HL-60 (cell line): ENCODE measurements at regions not wholly inside any gene's neighbourhood (a gene's known extent, or its start where the extent isn't known, plus 50 kb on each side); places are given as distances from the start of the nearest gene placed in this dataset.

Source experiments
- DNase-seq, 2 experiments: peaks; one replicate each; pipeline ENCODE4 v3.0.0-alpha.2; 2010 to 2020; ENCODE audit warnings: low read depth in 1 of 2, low spot score in 1 of 2
- H3K27ac ChIP-seq: fragments of 250-450 bp; sonication (Bioruptor Pico); replicated peaks from 2 replicates; pipeline ENCODE4 v1.5.1; 2020; ENCODE audit warnings: mild to moderate bottlenecking, moderate library complexity
- H3K27me3 ChIP-seq: fragments of 250-450 bp; sonication (Bioruptor Pico); 2 replicates; pipeline ENCODE4 v1.5.1; 2021; ENCODE audit warnings: mild to moderate bottlenecking, moderate library complexity; ENCODE audit not compliant: insufficient read depth, poor library complexity, severe bottlenecking
- H3K4me3 ChIP-seq: replicated peaks from 2 replicates; pipeline ENCODE4 v1.5.1; 2011; ENCODE audit warnings: mild to moderate bottlenecking, control low read depth, low read length; ENCODE audit not compliant: insufficient read depth
- CTCF ChIP-seq: IDR thresholded peaks from one replicate; pipeline ENCODE4 v1.5.1; 2011; ENCODE audit warnings: low read length, control low read depth, inconsistent platforms; ENCODE audit not compliant: insufficient read depth
- GABPA ChIP-seq: IDR thresholded peaks from 2 replicates; pipeline ENCODE4 v1.6.1; 2012; ENCODE audit warnings: low read depth
- POLR2AphosphoS5 ChIP-seq: IDR thresholded peaks from 2 replicates; pipeline ENCODE4 v1.6.1; 2012; ENCODE audit warnings: low read depth
- SPI1 ChIP-seq: IDR thresholded peaks from 2 replicates; pipeline ENCODE4 v1.6.1; 2012; ENCODE audit warnings: low read depth, mild to moderate bottlenecking, borderline replicate concordance
- TF ChIP-seq, protein P1 (sequence below): IDR thresholded peaks from 2 replicates; pipeline ENCODE4 v1.6.1; 2012; ENCODE audit warnings: low read depth; ENCODE audit not compliant: insufficient replicate concordance

DNA sequence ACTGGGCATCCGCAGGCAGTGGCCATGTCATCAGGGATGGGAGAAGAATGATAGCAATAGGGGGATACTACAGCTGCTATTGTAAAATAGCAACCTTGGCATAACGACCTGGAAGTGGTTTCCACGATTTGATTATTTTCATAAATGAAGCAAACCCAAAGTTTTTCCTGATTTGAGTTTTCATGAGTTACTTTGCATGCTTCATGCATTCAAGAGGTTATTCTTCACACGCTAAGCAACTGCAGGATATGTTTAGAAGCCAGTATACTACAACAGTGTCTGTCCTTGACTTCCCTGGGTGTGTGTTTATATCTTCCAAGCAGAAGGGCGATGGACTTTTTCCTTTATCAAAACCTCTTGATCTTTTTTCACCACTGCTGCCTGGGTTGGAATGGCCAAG is 281.1 kb upstream of the DUSP10 start:
- TF ChIP-seq POLR2AphosphoS5, result no peak
- TF ChIP-seq, protein P1, sequence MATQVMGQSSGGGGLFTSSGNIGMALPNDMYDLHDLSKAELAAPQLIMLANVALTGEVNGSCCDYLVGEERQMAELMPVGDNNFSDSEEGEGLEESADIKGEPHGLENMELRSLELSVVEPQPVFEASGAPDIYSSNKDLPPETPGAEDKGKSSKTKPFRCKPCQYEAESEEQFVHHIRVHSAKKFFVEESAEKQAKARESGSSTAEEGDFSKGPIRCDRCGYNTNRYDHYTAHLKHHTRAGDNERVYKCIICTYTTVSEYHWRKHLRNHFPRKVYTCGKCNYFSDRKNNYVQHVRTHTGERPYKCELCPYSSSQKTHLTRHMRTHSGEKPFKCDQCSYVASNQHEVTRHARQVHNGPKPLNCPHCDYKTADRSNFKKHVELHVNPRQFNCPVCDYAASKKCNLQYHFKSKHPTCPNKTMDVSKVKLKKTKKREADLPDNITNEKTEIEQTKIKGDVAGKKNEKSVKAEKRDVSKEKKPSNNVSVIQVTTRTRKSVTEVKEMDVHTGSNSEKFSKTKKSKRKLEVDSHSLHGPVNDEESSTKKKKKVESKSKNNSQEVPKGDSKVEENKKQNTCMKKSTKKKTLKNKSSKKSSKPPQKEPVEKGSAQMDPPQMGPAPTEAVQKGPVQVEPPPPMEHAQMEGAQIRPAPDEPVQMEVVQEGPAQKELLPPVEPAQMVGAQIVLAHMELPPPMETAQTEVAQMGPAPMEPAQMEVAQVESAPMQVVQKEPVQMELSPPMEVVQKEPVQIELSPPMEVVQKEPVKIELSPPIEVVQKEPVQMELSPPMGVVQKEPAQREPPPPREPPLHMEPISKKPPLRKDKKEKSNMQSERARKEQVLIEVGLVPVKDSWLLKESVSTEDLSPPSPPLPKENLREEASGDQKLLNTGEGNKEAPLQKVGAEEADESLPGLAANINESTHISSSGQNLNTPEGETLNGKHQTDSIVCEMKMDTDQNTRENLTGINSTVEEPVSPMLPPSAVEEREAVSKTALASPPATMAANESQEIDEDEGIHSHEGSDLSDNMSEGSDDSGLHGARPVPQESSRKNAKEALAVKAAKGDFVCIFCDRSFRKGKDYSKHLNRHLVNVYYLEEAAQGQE, result no peak
- TF ChIP-seq SPI1, result no peak
- TF ChIP-seq GABPA, result no peak
- TF ChIP-seq CTCF, result no peak

DNA sequence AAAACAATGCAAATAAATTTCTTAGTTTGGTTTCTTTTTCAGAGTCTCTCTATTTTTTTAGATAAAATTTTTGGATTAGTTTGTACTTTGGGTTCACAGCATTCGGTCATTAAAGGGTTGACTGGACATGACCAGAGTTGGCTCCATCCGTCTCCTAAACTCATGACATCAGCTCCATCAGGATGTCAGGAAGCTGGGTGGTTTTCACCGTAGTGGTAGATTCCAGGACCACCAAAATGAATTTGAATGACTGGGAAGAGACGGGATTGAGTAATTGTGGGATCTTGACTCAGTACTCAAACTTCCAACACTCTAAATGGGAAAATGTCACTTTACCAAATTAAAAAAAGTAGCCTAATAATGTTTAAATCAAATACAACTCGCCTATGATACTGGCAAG is 279.2 kb upstream of the DUSP10 start:
- TF ChIP-seq GABPA, result no peak
- TF ChIP-seq CTCF, result no peak
- TF ChIP-seq, protein P1, result no peak
- no peak for TF ChIP-seq POLR2AphosphoS5
- TF ChIP-seq SPI1, result no peak
- no peak overlapping the region for H3K4me3 ChIP-seq
- H3K27ac ChIP-seq, result no peak overlapping the region
- no peak for DNase-seq
- H3K27me3 ChIP-seq, result no peaks in the 10 kb centered on the region

More for the DNA sequence above, 281.1 kb upstream of the DUSP10 start:
- no peak for DNase-seq
- Histone ChIP-seq H3K27ac (no peak overlapping the region), H3K27me3 (no peaks in the 10 kb centered on the region), H3K4me3 (no peak overlapping the region)

- H3K27me3 ChIP-seq, result no peaks in the 10 kb centered on the region
- no peak overlapping the region for H3K4me3 ChIP-seq
- DNase-seq, result no peak
- TF ChIP-seq POLR2AphosphoS5, result no peak
- TF ChIP-seq SPI1, result no peak
- TF ChIP-seq CTCF, result no peak
- TF ChIP-seq, protein P1, result no peak
- no peak for TF ChIP-seq GABPA
- H3K27ac ChIP-seq, result no peak overlapping the region
These were observed 278.7 kb upstream of the DUSP10 start for GRCh38 chr1:222020553-222020952.
